ENCODE measurements at regions not wholly inside any gene's neighbourhood (a gene's known extent, or its start where the extent isn't known, plus 50 kb on each side); places are given as distances from the start of the nearest gene placed in this dataset.

GRCh38 chr22:27100789-27101188 lies 443.4 kb downstream of the MIAT start:
- H3K4me3 ChIP-seq (ENCODE audit: extremely low read depth in 1 of 4, insufficient read depth in 2 of 4, low read depth in 3 of 4, low read length in 4 of 4), result peak overlapping the region in 1 of 4 experiments; percentile 48; a peak in 3 of 8 replicates
- ChIA-PET CTCF (ENCODE audit: partially characterized antibody) (interaction anchor here (0.6 kb wide), 1 partner anchor 612 kb away, joined by 3 read pairs; no protein-coding TSS in a partner anchor), POLR2A (ENCODE audit: partially characterized antibody) (no interaction called here)
- 0 out of 2 replicates have a peak overlapping the region, but pooled peaks have one; percentile 53 for H2AK5ac ChIP-seq (ENCODE audit: low read depth, low read length)
- TF ChIP-seq CBX5 (IDR thresholded peaks at IDR 0.05; ENCODE audit: low read depth, low read length) (no peak), TEAD4 (IDR thresholded peaks at IDR 0.05; ENCODE audit: low read depth, low read length) (peak; percentile 62), ATF3 (IDR thresholded peaks at IDR 0.05; ENCODE audit: insufficient read depth, low read depth, low read length) (no peak), NRF1 (IDR thresholded peaks at IDR 0.05; ENCODE audit: low read depth, low read length) (no peak), SUZ12 (IDR thresholded peaks at IDR 0.05; ENCODE audit: low read length) (no peak)
- H4K5ac ChIP-seq (ENCODE audit: insufficient read length, low read depth, low read length), result no peak overlapping the region
- H3K23me2 ChIP-seq (ENCODE audit: low read depth, low read length), result peaks cover 15% of the 10 kb centered on the region; the same call in 1 of the 2 replicates
- H4K91ac ChIP-seq (replicated peaks; ENCODE audit: insufficient read length, low read length), result no peak overlapping the region
- no peaks in the 10 kb centered on the region for H3K79me1 ChIP-seq (ENCODE audit: low read depth, low read length)
- peaks cover 0 to 5% (median 1%) of the 10 kb centered on the region in 4 experiments; a peak in 3 of 7 replicates for H3K27me3 ChIP-seq (replicated peaks in 1 of 4; ENCODE audit: control insufficient read depth in 3 of 4, extremely low read depth in 1 of 4, insufficient read depth in 3 of 4, low read length in 3 of 4)
- no peak overlapping the region for H3K4ac ChIP-seq (replicated peaks; ENCODE audit: insufficient read length, low read depth, low read length)
- H3K4me1 ChIP-seq (replicated peaks in 1 of 4; ENCODE audit: control insufficient read depth in 3 of 4, insufficient read depth in 4 of 4, low read length in 3 of 4), result peaks cover 4 to 16% (median 12%) of the 10 kb centered on the region in 4 experiments
- H4K8ac ChIP-seq (ENCODE audit: extremely low read depth, insufficient read depth, low read length), result no peak overlapping the region
- no peak overlapping the region for H2BK5ac ChIP-seq (ENCODE audit: low read depth, low read length)
- no peak overlapping the region for H3K23ac ChIP-seq (ENCODE audit: insufficient read length)
- WGBS, 2 experiments (ENCODE audit: extremely low coverage in 1 of 2, insufficient coverage in 1 of 2, insufficient read length in 1 of 2, insufficient replicate concordance in 2 of 2, low coverage in 1 of 2, low lambda C conversion rate in 2 of 2, missing lambda C conversion rate in 1 of 2), result 16% methylated on average over 17 of the region's 18 CpGs; no CpG with 5 or more reads in 1 of the 2 experiments
- peak overlapping the region; percentile 25; the same call in 1 of the 2 replicates for H3K18ac ChIP-seq (ENCODE audit: extremely low read depth, low read length)
- H3K36me3 ChIP-seq (ENCODE audit: control insufficient read depth in 2 of 4, insufficient read depth in 4 of 4, low read length in 3 of 4), result no peaks in the 10 kb centered on the region
- peaks cover 0 to 3% of the 10 kb centered on the region in 2 experiments for H4K20me1 ChIP-seq (replicated peaks in 1 of 2; ENCODE audit: control insufficient read depth in 1 of 2, insufficient read depth in 2 of 2, low read length in 2 of 2)
- H3K14ac ChIP-seq (ENCODE audit: insufficient read length), result no peak overlapping the region
- no peaks in the 10 kb centered on the region for H3K79me2 ChIP-seq (ENCODE audit: control insufficient read depth in 1 of 2, insufficient read depth in 2 of 2, low read length in 2 of 2)
- 0 out of 2 replicates have a peak overlapping the region, but pooled peaks have one; percentile 72 for H2BK15ac ChIP-seq (ENCODE audit: low read length)
- no peak overlapping the region for H3K27ac ChIP-seq (ENCODE audit: low read depth, low read length)
- FAIRE-seq (no peak), DNase-seq (ENCODE audit: low read depth in 1 of 2, low spot score in 2 of 2) (peak in 1 of 2 experiments; percentile 61)
- peak overlapping the region; percentile 34 to 56 for H3K4me2 ChIP-seq (ENCODE audit: insufficient read depth in 1 of 2, low read depth in 2 of 2, low read length in 2 of 2)
- no peak overlapping the region for H3K56ac ChIP-seq (replicated peaks; ENCODE audit: insufficient read length, low read depth, low read length)
- no peak overlapping the region for H3K9ac ChIP-seq (replicated peaks in 1 of 4; ENCODE audit: extremely low read depth in 1 of 4, low read depth in 3 of 4, low read length in 3 of 4)
- peak overlapping the region; percentile 80 for H2BK20ac ChIP-seq (ENCODE audit: low read length)
- H3K9me3 ChIP-seq (ENCODE audit: insufficient read depth in 2 of 2, low read depth in 1 of 2, low read length in 1 of 2), result no peaks in the 10 kb centered on the region
- H2BK12ac ChIP-seq (ENCODE audit: low read depth, low read length), result peak overlapping the region; percentile 50; the same call in 1 of the 2 replicates
- no peak overlapping the region for H2BK120ac ChIP-seq (replicated peaks; ENCODE audit: low read depth, low read length)
- peak overlapping the region; percentile 49; the same call in 1 of the 2 replicates for H2AFZ ChIP-seq (ENCODE audit: low read length)

Data from H1 (cell line).